ENCODE measurements at regions not wholly inside any gene's neighbourhood (a gene's known extent, or its start where the extent isn't known, plus 50 kb on each side); places are given as distances from the start of the nearest gene placed in this dataset.

- DNase-seq (ENCODE audit: low read depth) (no peak), FAIRE-seq (no peak)
- H3K4me3 ChIP-seq (ENCODE audit: low read depth, low read length) = no peak overlapping the region
- no peaks in the 10 kb centered on the region for H3K27me3 ChIP-seq (ENCODE audit: control insufficient read depth, insufficient read depth, low read length)
- TF ChIP-seq, protein P1, sequence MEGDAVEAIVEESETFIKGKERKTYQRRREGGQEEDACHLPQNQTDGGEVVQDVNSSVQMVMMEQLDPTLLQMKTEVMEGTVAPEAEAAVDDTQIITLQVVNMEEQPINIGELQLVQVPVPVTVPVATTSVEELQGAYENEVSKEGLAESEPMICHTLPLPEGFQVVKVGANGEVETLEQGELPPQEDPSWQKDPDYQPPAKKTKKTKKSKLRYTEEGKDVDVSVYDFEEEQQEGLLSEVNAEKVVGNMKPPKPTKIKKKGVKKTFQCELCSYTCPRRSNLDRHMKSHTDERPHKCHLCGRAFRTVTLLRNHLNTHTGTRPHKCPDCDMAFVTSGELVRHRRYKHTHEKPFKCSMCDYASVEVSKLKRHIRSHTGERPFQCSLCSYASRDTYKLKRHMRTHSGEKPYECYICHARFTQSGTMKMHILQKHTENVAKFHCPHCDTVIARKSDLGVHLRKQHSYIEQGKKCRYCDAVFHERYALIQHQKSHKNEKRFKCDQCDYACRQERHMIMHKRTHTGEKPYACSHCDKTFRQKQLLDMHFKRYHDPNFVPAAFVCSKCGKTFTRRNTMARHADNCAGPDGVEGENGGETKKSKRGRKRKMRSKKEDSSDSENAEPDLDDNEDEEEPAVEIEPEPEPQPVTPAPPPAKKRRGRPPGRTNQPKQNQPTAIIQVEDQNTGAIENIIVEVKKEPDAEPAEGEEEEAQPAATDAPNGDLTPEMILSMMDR (IDR thresholded peaks at IDR 0.05; ENCODE audit: insufficient read depth, low read length, severe bottlenecking) = no peak
- no peaks in the 10 kb centered on the region for H3K36me3 ChIP-seq (ENCODE audit: control insufficient read depth, insufficient read depth, low read length)
These were observed 278.8 kb downstream of the DCDC2C start for GRCh38 chr2:3982160-3982559.

- Histone ChIP-seq H3K36me3 (ENCODE audit: control insufficient read depth, insufficient read depth, low read length) (no peaks in the 10 kb centered on the region), H3K4me3 (ENCODE audit: low read depth, low read length) (no peak overlapping the region), H3K27me3 (ENCODE audit: control insufficient read depth, insufficient read depth, low read length) (no peaks in the 10 kb centered on the region)
- TF ChIP-seq, protein P1 (IDR thresholded peaks at IDR 0.05; ENCODE audit: insufficient read depth, low read length, severe bottlenecking) = no peak
- DNase-seq (ENCODE audit: low read depth) = peak; percentile 43
- no peak for FAIRE-seq
These were observed 282.7 kb downstream of the DCDC2C start for GRCh38 chr2:3986063-3986462.

GRCh38 chr2:3986530-3987258 lies 283.3 kb downstream of the DCDC2C start:
- no peak overlapping the region for H3K4me3 ChIP-seq (ENCODE audit: low read depth, low read length)
- FAIRE-seq = no peak
- H3K36me3 ChIP-seq (ENCODE audit: control insufficient read depth, insufficient read depth, low read length) = no peaks in the 10 kb centered on the region
- DNase-seq (ENCODE audit: low read depth) = no peak
- no peaks in the 10 kb centered on the region for H3K27me3 ChIP-seq (ENCODE audit: control insufficient read depth, insufficient read depth, low read length)
- TF ChIP-seq, protein P1 (IDR thresholded peaks at IDR 0.05; ENCODE audit: insufficient read depth, low read length, severe bottlenecking) = no peak

DNA sequence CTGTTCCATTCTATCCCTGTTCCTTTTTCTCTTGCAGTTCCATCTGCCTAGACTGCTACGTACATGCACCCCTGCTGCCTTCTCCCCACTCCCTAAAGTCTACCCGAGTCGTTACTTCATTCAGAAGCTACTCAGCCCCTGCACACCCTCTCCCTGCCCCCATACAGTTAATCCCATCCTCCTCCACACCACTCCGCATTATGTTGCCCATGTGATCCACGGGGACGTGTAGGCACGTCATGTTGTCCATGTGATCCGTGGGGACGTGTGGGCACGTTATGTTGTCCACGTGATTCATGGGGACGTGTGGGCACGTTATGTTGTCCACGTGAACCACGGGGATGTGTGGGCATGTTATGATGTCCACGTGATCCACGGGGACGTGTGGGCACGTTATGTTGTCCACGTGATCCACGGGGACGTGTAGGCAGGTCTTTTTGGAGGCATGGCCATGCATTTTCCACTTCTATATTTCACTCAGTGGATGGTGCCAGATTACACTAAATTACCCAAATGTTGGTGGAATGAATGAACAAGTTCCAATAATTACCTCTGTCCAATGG lies 299.5 kb downstream of the DCDC2C start:
- TF ChIP-seq, protein P1 (IDR thresholded peaks at IDR 0.05; ENCODE audit: insufficient read depth, low read length, severe bottlenecking) = no peak
- FAIRE-seq = no peak
- DNase-seq (ENCODE audit: low read depth) = no peak
- no peaks in the 10 kb centered on the region for H3K27me3 ChIP-seq (ENCODE audit: control insufficient read depth, insufficient read depth, low read length)
- no peaks in the 10 kb centered on the region for H3K36me3 ChIP-seq (ENCODE audit: control insufficient read depth, insufficient read depth, low read length)
- no peak overlapping the region for H3K4me3 ChIP-seq (ENCODE audit: low read depth, low read length)

DNA sequence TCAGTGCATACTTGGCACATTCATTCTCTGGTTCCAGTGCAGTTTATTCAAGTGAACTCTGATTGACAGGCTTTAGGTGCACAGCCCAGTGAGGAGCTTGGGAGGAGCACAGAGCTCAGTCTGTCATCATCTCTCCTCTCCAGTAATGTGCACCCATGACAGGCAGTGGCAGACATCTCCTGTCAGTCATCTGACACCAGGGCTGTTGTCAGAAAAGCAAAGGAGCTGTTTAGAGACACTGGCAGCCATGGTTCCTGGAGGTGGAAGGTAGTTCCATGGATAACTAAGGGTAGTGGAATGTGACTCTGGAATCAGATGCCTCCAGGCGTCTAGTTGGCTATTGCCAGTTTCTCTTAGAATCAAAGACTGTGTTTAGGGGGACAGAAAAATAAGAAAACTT lies 308.8 kb downstream of the DCDC2C start:
- TF ChIP-seq, protein P1 (IDR thresholded peaks at IDR 0.05; ENCODE audit: insufficient read depth, low read length, severe bottlenecking) = no peak
- Histone ChIP-seq H3K36me3 (ENCODE audit: control insufficient read depth, insufficient read depth, low read length) (no peaks in the 10 kb centered on the region), H3K4me3 (ENCODE audit: low read depth, low read length) (no peak overlapping the region), H3K27me3 (ENCODE audit: control insufficient read depth, insufficient read depth, low read length) (no peaks in the 10 kb centered on the region)
- FAIRE-seq (no peak), DNase-seq (ENCODE audit: low read depth) (no peak)
